GM21447 (cell line): ENCODE measurements at regions not wholly inside any gene's neighbourhood (a gene's known extent, or its start where the extent isn't known, plus 50 kb on each side); places are given as distances from the start of the nearest gene placed in this dataset.

Experiments
- ATAC-seq: cut with Tn5 transposase; IDR thresholded peaks from one replicate; pipeline ENCODE4 v1.9.1; 2021; ENCODE audit not compliant: unreplicated experiment

- no peak for ATAC-seq
These were observed 795.5 kb upstream of the GJE1 start for GRCh38 chr6:141337191-141337590.

- no peak for ATAC-seq
These were observed 797.0 kb upstream of the GJE1 start for GRCh38 chr6:141335477-141336273.

DNA sequence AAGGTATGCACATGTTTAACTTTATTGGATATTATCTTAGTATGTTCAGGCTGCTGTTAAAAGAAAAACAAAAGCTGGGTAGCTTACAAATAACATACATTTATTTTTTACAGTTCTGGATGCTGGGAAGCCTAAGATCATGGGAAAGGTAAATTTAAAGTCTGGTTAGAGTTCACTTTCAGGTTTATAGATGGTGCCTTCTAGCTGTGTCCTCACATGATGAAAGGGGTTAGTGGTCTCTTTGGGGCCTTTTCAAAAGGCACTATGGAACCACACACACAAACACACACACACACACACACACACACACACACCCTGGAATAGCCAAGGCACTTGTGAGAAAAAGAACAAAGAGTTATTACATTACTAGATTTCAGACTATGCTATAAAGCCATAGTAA is 805.8 kb upstream of the GJE1 start:
- ATAC-seq: no peak

DNA sequence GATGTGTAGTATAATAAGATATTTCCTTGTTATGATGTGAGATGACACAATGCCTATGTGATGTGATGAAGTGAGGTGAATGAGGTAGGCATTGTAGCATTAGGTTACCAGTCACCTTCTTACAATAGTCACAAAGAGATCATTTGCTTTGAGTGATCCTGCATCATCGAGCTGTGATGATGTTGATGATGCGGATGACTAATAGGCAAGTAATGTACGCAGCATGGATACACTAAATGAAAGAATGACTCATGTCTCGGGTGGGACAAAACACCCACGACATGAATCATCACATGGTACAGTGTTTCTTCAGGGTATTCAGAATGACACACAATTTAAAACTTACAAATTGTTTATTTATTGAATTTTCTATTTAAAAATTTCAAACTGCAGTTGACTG is 806.3 kb upstream of the GJE1 start:
- peak; percentile 45 for ATAC-seq

GRCh38 chr6:141321493-141322347 is 811.0 kb upstream of the GJE1 start:
- no peak for ATAC-seq

GRCh38 chr6:141316236-141316635 is 816.5 kb upstream of the GJE1 start:
- ATAC-seq: no peak

DNA sequence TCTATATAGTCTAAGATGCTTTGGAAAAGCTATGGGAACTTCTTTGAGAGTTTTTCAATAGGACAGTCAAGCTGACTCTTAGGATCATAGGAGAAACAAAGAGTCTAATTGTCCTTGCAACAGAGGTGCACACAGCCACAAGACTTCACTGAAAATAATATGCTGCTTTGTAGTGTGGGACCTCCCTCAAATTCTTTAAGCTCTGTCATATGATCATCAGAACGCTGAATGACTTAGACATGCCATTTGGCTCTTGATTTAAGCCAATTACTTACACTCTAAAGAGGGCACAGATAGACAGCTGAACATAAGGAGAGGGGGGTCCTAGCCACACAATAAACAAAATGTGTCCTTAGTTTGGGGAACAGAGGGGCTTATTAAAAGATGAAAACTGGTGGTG is 818.7 kb upstream of the GJE1 start:
- no peak for ATAC-seq

DNA sequence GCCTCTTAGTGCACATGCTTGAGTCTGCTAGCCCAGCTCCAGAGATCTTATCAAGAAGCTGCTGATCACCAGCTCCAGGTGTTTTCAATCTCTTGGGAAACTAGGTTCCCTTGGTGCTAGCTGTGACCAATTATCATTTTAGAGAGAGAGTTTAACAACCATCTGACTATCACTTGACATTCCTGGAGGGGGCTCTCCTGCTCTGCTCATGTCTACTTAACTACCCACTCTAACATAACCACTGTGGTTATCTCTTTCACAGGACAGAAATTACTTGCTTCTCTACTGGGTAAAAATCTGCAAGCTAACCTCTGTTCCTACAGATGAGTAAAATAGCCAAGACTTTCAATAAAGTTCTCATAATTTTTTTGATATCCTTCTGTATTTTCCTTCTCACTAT is 823.4 kb upstream of the GJE1 start:
- no peak for ATAC-seq

GRCh38 chr6:141307309-141307998 is 825.3 kb upstream of the GJE1 start:
- ATAC-seq: no peak

DNA sequence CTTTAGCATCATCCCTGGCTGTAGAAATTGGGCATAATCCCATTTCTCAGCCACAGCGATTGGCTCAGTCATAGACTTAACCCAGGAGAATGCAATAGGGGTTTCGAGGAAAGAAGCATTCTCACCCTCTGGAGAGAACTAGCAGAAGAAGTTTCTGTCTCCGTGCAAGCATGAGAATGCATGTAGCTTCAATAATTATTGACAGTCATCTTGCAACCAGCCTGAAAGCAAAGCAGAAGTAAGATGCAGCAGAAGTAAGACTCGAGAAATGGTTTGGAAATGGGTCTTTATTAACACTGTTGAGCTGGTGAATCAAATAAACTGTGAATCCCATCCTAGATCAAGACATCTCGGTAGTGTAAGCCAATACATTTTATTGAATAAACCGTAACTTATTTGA is 828.8 kb upstream of the GJE1 start:
- no peak for ATAC-seq

DNA sequence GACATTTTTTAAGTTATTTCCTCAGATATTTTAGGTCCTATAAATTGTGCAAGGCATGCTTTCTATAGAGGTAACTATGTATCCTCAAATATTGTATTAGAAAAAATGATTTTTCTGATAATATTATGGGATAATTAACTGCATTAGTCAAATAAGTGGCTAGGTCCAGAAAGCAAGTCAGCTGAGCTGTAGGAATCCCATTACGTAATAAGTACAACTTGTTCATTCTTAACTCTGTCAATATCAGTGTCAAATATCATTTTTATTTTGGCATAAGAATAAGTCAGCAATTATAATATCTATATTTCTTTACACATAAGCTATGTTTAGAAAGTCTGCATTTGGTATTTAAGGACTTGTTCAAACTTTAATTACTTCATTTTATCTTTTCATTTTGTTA is 830.9 kb upstream of the GJE1 start:
- ATAC-seq: no peak

DNA sequence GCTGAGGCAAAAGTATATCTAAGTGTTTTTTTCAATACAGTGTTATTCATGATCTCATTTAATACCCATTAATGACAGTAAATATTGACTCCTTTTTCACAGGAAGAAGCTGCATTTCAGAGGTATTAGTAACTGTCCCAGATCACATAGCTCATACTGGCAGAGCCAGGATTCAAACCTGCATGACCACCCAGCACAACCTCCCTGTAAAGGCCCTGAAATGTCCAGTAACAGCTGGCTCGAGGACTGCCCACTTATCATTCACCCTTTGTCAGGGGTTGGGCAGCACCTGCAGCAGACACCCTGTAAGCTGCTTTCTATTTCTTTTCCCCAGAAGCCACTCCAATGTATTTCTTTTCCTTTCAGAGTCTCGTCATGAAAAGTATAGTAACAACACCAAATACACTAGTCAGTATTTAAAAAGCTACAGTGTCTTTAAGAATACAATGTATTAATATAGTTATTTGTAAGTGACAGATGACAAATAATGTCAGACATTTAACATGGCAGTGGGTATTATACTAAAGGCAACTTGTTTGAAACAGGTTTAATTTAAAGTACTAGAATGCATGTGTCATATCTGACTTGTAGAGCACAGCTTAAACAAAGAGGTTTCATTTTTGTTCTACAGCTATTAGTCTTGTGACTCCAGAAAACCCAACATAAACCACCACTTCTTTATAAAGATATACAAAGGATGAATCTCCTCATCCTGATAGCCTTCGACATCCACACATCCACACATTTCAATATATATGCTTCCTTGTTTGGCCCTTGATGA is 841.6 kb upstream of the GJE1 start:
- no peak for ATAC-seq

GRCh38 chr6:141288947-141289346 is 843.8 kb upstream of the GJE1 start:
- ATAC-seq: no peak

DNA sequence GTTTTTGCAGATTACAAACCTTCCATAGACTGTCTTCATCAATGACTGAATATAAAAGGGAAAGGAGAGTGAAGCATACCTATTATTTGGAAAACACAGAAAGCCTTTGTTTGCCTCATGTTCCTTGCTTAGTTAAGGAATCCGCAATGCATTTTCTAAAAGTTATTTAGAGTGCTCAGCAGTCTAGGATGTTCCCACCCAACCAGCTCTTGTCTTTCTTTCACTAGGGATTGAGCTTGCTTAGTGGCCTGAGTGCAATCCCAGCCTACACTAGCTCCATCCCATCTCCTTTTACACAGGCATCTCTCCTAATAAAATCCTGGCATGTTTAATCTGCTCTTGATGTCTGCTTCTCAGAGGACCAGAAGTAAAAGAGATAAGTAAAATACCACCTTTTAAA is 850.5 kb upstream of the GJE1 start:
- ATAC-seq: no peak

DNA sequence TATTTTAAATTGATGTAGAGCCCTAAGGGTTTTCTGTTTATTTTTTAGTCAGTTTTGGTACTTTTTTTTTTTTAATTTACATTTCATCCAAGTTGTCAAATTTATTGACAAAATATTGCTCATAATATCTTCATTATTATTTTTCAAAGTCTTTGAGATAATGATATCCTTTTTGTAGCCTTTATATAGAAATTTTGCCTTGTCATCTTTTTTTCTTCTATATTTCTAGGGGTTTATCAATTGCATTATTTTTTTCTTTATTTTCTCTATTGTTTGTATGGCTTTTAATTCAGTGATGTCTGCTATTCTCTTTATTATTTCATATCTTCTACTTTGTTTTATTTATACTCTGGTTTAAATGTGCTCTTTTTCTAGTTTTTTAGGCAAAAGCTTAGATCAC is 863.0 kb upstream of the GJE1 start:
- no peak for ATAC-seq

DNA sequence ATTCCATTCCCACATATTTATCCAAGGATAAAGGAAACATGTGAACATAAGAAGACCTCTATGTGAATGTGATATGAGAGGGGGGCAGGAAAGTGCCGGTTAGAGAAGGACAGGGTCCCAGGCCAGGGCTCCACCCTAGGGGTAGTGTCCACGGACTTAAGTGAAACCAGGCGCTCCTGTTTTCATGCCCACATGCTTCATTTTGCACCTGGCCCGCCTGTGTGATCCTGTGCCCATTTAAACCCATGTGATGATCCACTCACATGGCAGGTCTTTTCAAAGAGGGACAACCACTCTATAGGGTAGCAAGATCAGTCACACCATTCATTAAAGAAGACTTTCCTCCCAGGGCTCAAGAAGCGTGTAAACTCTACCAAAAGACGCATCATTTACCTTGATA is 865.3 kb upstream of the GJE1 start:
- ATAC-seq: no peak

GRCh38 chr6:141265756-141266623 is 866.7 kb upstream of the GJE1 start:
- ATAC-seq: no peak

GRCh38 chr6:141264101-141264500 is 868.6 kb upstream of the GJE1 start:
- no peak for ATAC-seq

- ATAC-seq: no peak
These were observed 871.1 kb upstream of the GJE1 start for GRCh38 chr6:141261672-141262060.
